GM13976 (cell line): ENCODE measurements at regions not wholly inside any gene's neighbourhood (a gene's known extent, or its start where the extent isn't known, plus 50 kb on each side); places are given as distances from the start of the nearest gene placed in this dataset.

ENCODE experiments used
- DNase-seq: peaks from one replicate; pipeline ENCODE4 v3.0.0; 2012; ENCODE audit warnings: low spot score
- in situ Hi-C: fragments of 300-500 bp; cut with MboI; formaldehyde crosslinking; loops from one replicate; pipeline ENCODE4 v1.12.0; 2022; ENCODE audit warnings: low sequenced_read_pairs, mixed read lengths, inconsistent platforms; ENCODE audit not compliant: unreplicated experiment
- TF ChIP-seq, protein P1 (sequence below): IDR thresholded peaks from 2 replicates; pipeline ENCODE4 v1.5.1; 2012; ENCODE audit warnings: borderline replicate concordance, mild to moderate bottlenecking; ENCODE audit not compliant: insufficient read depth; ENCODE audit errors: extremely low read depth, missing control alignments, control extremely low read depth

DNA sequence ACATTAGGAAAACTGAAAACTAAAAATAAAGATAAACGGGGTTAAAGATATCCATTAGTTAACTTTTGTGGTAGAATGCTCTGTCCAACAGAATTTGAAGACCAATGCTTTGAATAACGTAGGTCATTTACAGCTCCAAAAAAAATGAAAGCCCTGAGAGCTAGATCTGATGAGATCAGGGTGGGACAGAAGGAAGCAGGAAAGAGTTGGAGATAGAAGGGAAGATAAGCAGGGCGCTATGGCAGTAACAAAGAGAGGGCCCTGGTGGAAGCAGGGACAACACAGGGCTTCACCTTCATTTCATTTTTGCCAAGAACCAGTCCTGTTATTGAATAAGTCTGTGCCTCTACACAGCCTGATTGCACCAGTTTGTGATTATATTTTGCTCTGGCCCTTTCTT lies 51.0 kb upstream of the RGS8 start:
- no peak for DNase-seq
- in situ Hi-C loops = no loop called here
- TF ChIP-seq, protein P1, sequence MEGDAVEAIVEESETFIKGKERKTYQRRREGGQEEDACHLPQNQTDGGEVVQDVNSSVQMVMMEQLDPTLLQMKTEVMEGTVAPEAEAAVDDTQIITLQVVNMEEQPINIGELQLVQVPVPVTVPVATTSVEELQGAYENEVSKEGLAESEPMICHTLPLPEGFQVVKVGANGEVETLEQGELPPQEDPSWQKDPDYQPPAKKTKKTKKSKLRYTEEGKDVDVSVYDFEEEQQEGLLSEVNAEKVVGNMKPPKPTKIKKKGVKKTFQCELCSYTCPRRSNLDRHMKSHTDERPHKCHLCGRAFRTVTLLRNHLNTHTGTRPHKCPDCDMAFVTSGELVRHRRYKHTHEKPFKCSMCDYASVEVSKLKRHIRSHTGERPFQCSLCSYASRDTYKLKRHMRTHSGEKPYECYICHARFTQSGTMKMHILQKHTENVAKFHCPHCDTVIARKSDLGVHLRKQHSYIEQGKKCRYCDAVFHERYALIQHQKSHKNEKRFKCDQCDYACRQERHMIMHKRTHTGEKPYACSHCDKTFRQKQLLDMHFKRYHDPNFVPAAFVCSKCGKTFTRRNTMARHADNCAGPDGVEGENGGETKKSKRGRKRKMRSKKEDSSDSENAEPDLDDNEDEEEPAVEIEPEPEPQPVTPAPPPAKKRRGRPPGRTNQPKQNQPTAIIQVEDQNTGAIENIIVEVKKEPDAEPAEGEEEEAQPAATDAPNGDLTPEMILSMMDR = no peak

DNA sequence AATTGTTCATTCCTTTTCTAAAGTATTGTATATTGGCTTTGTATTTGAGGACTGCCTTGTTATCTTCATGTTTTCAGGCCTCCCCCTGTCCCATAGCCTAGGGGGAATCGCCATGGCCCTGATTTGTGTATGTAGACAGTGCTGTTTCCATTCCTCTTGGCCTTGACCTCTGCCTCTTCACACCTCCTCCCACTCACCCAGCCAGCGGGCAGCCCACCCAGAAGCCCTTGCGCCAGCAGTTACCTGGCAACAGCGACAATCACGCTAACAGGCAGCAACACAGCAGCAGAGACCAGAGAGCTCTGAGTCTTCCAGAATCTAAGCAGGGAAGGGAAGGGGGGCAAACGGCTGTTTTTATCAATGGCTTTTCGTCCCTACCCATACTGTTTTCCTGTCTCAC lies 50.0 kb upstream of the NPL start:
- in situ Hi-C loops = no loop called here
- DNase-seq = peak; percentile 48
- TF ChIP-seq, protein P1 = no peak
